Vagina (tissue), 2 donors: ENCODE measurements at regions not wholly inside any gene's neighbourhood (a gene's known extent, or its start where the extent isn't known, plus 50 kb on each side); places are given as distances from the start of the nearest gene placed in this dataset.

Source experiments
- DNase-seq, 2 donors: peaks; one replicate each; pipeline ENCODE4 v3.0.0-alpha.2; 2017; ENCODE audit errors: extremely low spot score in 2 of 2
- H3K27ac ChIP-seq: fragments of 200-600 bp; sonication (generic); one replicate; pipeline ENCODE4 v1.5.1; 2019
- H3K27me3 ChIP-seq: fragments of 200-600 bp; sonication (generic); one replicate; pipeline ENCODE4 v1.5.1; 2019
- H3K36me3 ChIP-seq, 2 donors: fragments of 200-600 bp; sonication (generic); one replicate each; pipeline ENCODE4 v1.5.1; 2017 to 2019
- H3K4me1 ChIP-seq: fragments of 200-600 bp; sonication (generic); one replicate; pipeline ENCODE4 v1.5.1; 2019
- H3K4me3 ChIP-seq, 2 donors: fragments of 200-600 bp; sonication (generic); 1 replicate in 1 of 2; 2 replicates in 1 of 2; pipeline ENCODE4 v1.5.1; 2016 to 2019
- H3K9me3 ChIP-seq: fragments of 200-600 bp; sonication (generic); one replicate; pipeline ENCODE4 v1.5.1; 2019
- POLR2A ChIP-seq, 2 donors: fragments of 450-650 bp; IDR thresholded peaks; one replicate each; pipeline ENCODE4 v1.6.1; 2017; ENCODE audit warnings: antibody characterized with exemption in 2 of 2, mild to moderate bottlenecking in 2 of 2, moderate library complexity in 2 of 2
- POLR2AphosphoS5 ChIP-seq, 2 donors: sonication (generic); formaldehyde crosslinking; IDR thresholded peaks; one replicate each; pipeline ENCODE4 v1.9.0; 2017; ENCODE audit warnings: antibody characterized with exemption in 2 of 2, mild to moderate bottlenecking in 2 of 2, low read depth in 1 of 2; ENCODE audit not compliant: insufficient read depth in 1 of 2
- intact Hi-C: fragments of 100-400 bp; cut with DNase I; formaldehyde crosslinking; loops from one replicate; pipeline ENCODE4 v1.15.1; 2023
- TF ChIP-seq, protein P1 (sequence below), 3 experiments: fragments of 450-650 bp in 2 of 3; fragments of 200-600 bp in 1 of 3; sonication (generic) in 1 of 3; IDR thresholded peaks; one replicate each; pipeline ENCODE4 v1.5.1; 2017 to 2019; ENCODE audit warnings: antibody characterized with exemption in 3 of 3, mild to moderate bottlenecking in 2 of 3, moderate library complexity in 2 of 3

GRCh38 chr21:20642681-20643080 is 355.5 kb upstream of the NCAM2 start:
- TF ChIP-seq POLR2AphosphoS5 (IDR thresholded peaks at IDR 0.05; ENCODE audit: insufficient read depth in 1 of 2, low read depth in 1 of 2) (no peak), POLR2A (IDR thresholded peaks at IDR 0.05) (no peak)
- TF ChIP-seq, protein P1, sequence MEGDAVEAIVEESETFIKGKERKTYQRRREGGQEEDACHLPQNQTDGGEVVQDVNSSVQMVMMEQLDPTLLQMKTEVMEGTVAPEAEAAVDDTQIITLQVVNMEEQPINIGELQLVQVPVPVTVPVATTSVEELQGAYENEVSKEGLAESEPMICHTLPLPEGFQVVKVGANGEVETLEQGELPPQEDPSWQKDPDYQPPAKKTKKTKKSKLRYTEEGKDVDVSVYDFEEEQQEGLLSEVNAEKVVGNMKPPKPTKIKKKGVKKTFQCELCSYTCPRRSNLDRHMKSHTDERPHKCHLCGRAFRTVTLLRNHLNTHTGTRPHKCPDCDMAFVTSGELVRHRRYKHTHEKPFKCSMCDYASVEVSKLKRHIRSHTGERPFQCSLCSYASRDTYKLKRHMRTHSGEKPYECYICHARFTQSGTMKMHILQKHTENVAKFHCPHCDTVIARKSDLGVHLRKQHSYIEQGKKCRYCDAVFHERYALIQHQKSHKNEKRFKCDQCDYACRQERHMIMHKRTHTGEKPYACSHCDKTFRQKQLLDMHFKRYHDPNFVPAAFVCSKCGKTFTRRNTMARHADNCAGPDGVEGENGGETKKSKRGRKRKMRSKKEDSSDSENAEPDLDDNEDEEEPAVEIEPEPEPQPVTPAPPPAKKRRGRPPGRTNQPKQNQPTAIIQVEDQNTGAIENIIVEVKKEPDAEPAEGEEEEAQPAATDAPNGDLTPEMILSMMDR (IDR thresholded peaks at IDR 0.05): no peak
- Histone ChIP-seq H3K36me3 (no peaks in the 10 kb centered on the region), H3K4me3 (no peak overlapping the region), H3K27ac (no peak overlapping the region), H3K27me3 (no peaks in the 10 kb centered on the region), H3K4me1 (no peaks in the 10 kb centered on the region), H3K9me3 (no peaks in the 10 kb centered on the region)
- intact Hi-C loops: no loop called here
- DNase-seq: no peak

GRCh38 chr21:20644552-20644951 is 353.7 kb upstream of the NCAM2 start:
- TF ChIP-seq POLR2AphosphoS5 (IDR thresholded peaks at IDR 0.05; ENCODE audit: insufficient read depth in 1 of 2, low read depth in 1 of 2): no peak
- no peak for DNase-seq
- Histone ChIP-seq H3K27ac (no peak overlapping the region), H3K9me3 (no peaks in the 10 kb centered on the region), H3K27me3 (no peaks in the 10 kb centered on the region), H3K4me1 (no peaks in the 10 kb centered on the region), H3K36me3 (no peaks in the 10 kb centered on the region), H3K4me3 (no peak overlapping the region)
- intact Hi-C loops: no loop called here

GRCh38 chr21:20645344-20645743 is 352.9 kb upstream of the NCAM2 start:
- no peaks in the 10 kb centered on the region for H3K9me3 ChIP-seq
- no peaks in the 10 kb centered on the region for H3K27me3 ChIP-seq
- TF ChIP-seq POLR2AphosphoS5 (IDR thresholded peaks at IDR 0.05; ENCODE audit: insufficient read depth in 1 of 2, low read depth in 1 of 2) (no peak), POLR2A (IDR thresholded peaks at IDR 0.05) (no peak)
- TF ChIP-seq, protein P1 (IDR thresholded peaks at IDR 0.05): no peak
- no peaks in the 10 kb centered on the region for H3K4me1 ChIP-seq
- H3K4me3 ChIP-seq: no peak overlapping the region
- H3K36me3 ChIP-seq: no peaks in the 10 kb centered on the region
- no peak overlapping the region for H3K27ac ChIP-seq
- no peak for DNase-seq
- intact Hi-C loops: no loop called here

DNA sequence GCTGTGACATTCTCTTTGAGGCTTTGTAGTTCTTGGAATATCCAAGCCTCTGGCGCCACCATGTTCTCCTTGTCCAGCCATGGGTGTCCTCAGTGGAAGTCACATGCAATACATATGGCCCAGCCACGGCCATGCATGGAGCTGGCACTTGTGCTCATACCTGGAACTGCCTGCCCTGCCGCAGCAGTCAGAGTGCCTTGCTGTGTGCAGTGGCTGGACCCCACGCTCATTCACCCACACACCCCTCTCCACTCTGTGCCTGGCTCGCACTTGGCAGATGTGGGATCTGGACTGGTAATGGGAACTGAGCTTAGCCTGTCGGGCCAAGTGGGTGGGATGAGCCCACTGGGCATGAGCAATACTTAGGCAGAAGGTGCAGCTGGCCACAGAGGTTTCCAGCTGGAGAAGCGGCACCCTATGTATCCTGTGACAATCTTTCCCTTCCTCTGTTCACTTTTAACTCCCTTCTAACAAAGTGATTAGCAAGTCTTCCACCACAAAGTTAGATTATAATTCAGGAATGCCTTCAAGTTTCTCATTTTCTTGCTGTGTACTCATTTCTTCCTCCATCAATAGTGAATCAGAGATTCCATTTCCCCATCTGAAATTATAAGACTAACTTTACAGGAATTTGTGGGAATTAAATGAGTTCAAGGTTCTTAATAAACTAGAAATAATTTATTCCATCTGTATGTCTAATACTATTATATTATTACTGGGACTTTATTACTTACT is 351.6 kb upstream of the NCAM2 start:
- intact Hi-C loops: no loop called here

GRCh38 chr21:20647607-20648006 is 350.6 kb upstream of the NCAM2 start:
- intact Hi-C loops: no loop called here
- Histone ChIP-seq H3K36me3 (no peaks in the 10 kb centered on the region), H3K4me1 (no peaks in the 10 kb centered on the region), H3K27ac (no peak overlapping the region), H3K4me3 (no peak overlapping the region), H3K27me3 (no peaks in the 10 kb centered on the region), H3K9me3 (no peaks in the 10 kb centered on the region)
- TF ChIP-seq POLR2A (IDR thresholded peaks at IDR 0.05): no peak
- no peak for TF ChIP-seq POLR2AphosphoS5 (IDR thresholded peaks at IDR 0.05; ENCODE audit: insufficient read depth in 1 of 2, low read depth in 1 of 2)
- TF ChIP-seq, protein P1 (IDR thresholded peaks at IDR 0.05): no peak
- no peak for DNase-seq

More for the DNA sequence above, 351.6 kb upstream of the NCAM2 start:
- DNase-seq: no peak
- H3K9me3 ChIP-seq: no peaks in the 10 kb centered on the region
- no peak overlapping the region for H3K27ac ChIP-seq
- H3K4me3 ChIP-seq: no peak overlapping the region
- H3K36me3 ChIP-seq: no peaks in the 10 kb centered on the region
- H3K27me3 ChIP-seq: no peaks in the 10 kb centered on the region
- TF ChIP-seq POLR2A (IDR thresholded peaks at IDR 0.05): no peak
- H3K4me1 ChIP-seq: no peaks in the 10 kb centered on the region

DNA sequence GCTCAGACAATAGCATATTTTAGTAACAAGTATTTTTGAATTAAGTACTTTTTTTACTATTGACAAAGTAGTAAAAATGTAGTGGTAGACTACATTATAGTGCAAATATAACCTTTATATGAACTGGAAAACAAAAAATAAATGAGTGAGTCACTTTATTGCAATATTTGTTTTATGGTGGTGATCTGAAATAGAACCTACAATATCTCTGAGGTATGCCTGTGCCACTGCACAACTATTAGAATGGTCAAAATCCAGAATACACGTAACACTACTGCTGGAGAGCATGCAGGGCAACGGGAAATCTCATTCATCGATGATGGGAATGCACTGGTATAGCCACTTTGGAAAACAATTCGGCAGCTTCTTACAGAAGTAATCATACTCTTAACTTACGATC is 349.0 kb upstream of the NCAM2 start:
- Histone ChIP-seq H3K27me3 (no peaks in the 10 kb centered on the region), H3K27ac (no peak overlapping the region), H3K4me3 (no peak overlapping the region), H3K4me1 (no peaks in the 10 kb centered on the region), H3K36me3 (no peaks in the 10 kb centered on the region), H3K9me3 (no peaks in the 10 kb centered on the region)
- TF ChIP-seq, protein P1 (IDR thresholded peaks at IDR 0.05): no peak
- TF ChIP-seq POLR2AphosphoS5 (IDR thresholded peaks at IDR 0.05; ENCODE audit: insufficient read depth in 1 of 2, low read depth in 1 of 2) (no peak), POLR2A (IDR thresholded peaks at IDR 0.05) (no peak)
- DNase-seq: no peak
- intact Hi-C loops: no loop called here
